Glutamatergic neuron (in vitro differentiated cells): ENCODE measurements at regions not wholly inside any gene's neighbourhood (a gene's known extent, or its start where the extent isn't known, plus 50 kb on each side); places are given as distances from the start of the nearest gene placed in this dataset.

Source experiments
- DNase-seq: peaks from one replicate; pipeline ENCODE4 v3.0.0; 2022
- H3K27ac Mint-ChIP-seq: one replicate; pipeline ENCODE4 v1.8.0; 2020; ENCODE audit warnings: mild to moderate bottlenecking, mixed read lengths, inconsistent platforms; ENCODE audit not compliant: unreplicated experiment
- H3K27me3 Mint-ChIP-seq: one replicate; pipeline ENCODE4 v1.8.0; 2020; ENCODE audit warnings: mild to moderate bottlenecking, moderate library complexity, mixed read lengths, inconsistent platforms; ENCODE audit not compliant: unreplicated experiment
- H3K36me3 Mint-ChIP-seq: one replicate; pipeline ENCODE4 v1.8.0; 2020; ENCODE audit warnings: mild to moderate bottlenecking, mixed read lengths, inconsistent platforms; ENCODE audit not compliant: unreplicated experiment
- H3K4me1 Mint-ChIP-seq: one replicate; pipeline ENCODE4 v1.8.0; 2020; ENCODE audit warnings: mild to moderate bottlenecking, low read depth, mixed read lengths, inconsistent platforms; ENCODE audit not compliant: unreplicated experiment
- H3K4me3 Mint-ChIP-seq: one replicate; pipeline ENCODE4 v1.8.0; 2020; ENCODE audit warnings: mild to moderate bottlenecking, mixed read lengths, inconsistent platforms; ENCODE audit not compliant: unreplicated experiment
- H3K9me3 Mint-ChIP-seq: one replicate; pipeline ENCODE4 v1.8.0; 2020; ENCODE audit warnings: mild to moderate bottlenecking, moderate library complexity, mixed read lengths, inconsistent platforms; ENCODE audit not compliant: unreplicated experiment
- CTCF ChIP-seq: fragments of 200-600 bp; sonication (generic); IDR thresholded peaks from one replicate; pipeline ENCODE4 v1.5.0; 2021; ENCODE audit not compliant: partially characterized antibody, unreplicated experiment

DNA sequence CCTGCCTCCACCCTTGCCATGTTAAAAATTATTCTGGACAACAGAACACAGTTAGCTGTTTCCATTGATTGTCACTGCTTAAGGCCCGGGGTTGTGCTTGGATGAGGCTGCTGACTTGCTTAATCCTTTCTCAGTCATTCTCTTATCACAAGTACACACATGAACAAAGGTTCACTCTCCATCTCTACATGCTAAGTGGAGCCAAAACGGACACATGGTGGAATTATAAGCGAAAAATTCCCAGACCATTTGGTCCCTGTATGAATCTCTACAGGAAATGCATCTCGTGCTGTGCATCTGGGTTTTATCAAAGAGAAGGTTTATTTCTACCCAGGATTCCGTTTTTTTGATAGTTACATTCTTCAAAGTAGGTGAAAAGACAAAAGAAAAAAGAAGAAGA, 177.5 kb upstream of the ETAA1 start:
- Mint-ChIP-seq H3K27ac (no peak overlapping the region), H3K4me3 (no peak overlapping the region), H3K9me3 (peaks cover 2% of the 10 kb centered on the region)

GRCh38 chr2:67221266-67221665, 175.9 kb upstream of the ETAA1 start:
- no peak for DNase-seq
- H3K4me3 Mint-ChIP-seq, result no peak overlapping the region
- H3K27me3 Mint-ChIP-seq, result no peaks in the 10 kb centered on the region
- no peak overlapping the region for H3K27ac Mint-ChIP-seq
- no peaks in the 10 kb centered on the region for H3K4me1 Mint-ChIP-seq
- no peak for TF ChIP-seq CTCF
- H3K36me3 Mint-ChIP-seq, result no peaks in the 10 kb centered on the region
- H3K9me3 Mint-ChIP-seq, result peaks cover 2% of the 10 kb centered on the region

More for the DNA sequence above, 177.5 kb upstream of the ETAA1 start:
- no peak for DNase-seq
- Mint-ChIP-seq H3K36me3 (no peaks in the 10 kb centered on the region), H3K27me3 (no peaks in the 10 kb centered on the region), H3K4me1 (no peaks in the 10 kb centered on the region)
- no peak for TF ChIP-seq CTCF

DNA sequence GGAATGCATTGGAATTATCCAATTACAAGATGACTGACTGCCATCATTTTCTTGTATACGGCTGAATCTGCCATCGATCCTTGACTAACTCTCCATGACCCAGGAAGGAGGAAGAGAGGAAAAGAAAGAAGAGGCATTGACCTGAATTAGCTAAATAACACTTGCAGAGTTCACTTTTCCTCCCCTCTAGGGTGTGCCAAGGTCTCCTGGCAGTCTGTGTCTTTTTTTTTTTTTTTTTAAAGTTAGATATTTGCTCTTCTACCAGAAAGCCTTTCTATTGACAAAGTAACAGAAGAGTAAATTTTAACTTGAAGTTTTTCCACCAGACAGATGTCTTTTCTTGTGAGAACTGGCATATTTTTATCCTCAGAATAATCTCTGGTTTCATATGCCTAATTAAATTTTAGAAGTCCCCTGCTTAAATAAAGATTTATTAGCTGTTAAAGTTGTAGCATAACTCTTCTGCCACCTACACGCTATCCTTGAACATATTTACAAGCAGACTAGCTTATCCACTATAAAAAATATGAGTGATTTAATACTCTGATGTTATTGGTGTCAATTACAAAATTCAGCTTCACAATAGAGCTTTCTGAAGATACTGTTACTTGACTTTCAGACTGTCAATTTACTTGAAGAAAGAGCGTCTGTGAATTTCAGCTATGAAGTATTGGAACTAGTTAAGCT, 171.7 kb upstream of the ETAA1 start:
- DNase-seq, result no peak
- Mint-ChIP-seq H3K36me3 (no peaks in the 10 kb centered on the region), H3K4me3 (no peak overlapping the region), H3K9me3 (no peaks in the 10 kb centered on the region), H3K27ac (no peak overlapping the region), H3K4me1 (no peaks in the 10 kb centered on the region), H3K27me3 (no peaks in the 10 kb centered on the region)
- TF ChIP-seq CTCF, result no peak

DNA sequence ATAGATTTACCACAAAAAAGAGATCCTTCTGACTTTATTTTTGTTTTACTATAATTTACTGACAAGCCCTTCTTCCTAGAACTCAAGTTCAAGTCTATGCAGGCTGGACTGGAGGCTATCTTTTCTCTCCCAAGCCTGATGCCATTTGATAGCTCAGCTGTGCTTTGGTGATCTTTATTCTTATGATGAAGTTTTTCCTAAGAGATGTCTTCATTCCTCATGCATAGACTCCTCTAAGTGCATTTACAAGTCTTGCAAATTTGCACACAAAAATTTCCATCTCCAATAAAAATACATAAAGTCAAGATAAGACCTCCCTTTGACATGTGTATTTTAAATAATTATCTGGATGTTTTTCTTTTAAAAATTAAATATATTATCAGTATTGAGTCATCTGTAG, 167.4 kb upstream of the ETAA1 start:
- no peak for TF ChIP-seq CTCF
- H3K27ac Mint-ChIP-seq, result no peak overlapping the region
- no peaks in the 10 kb centered on the region for H3K9me3 Mint-ChIP-seq
- H3K27me3 Mint-ChIP-seq, result no peaks in the 10 kb centered on the region
- no peaks in the 10 kb centered on the region for H3K4me1 Mint-ChIP-seq
- no peak for DNase-seq
- no peak overlapping the region for H3K4me3 Mint-ChIP-seq
- H3K36me3 Mint-ChIP-seq, result no peaks in the 10 kb centered on the region

DNA sequence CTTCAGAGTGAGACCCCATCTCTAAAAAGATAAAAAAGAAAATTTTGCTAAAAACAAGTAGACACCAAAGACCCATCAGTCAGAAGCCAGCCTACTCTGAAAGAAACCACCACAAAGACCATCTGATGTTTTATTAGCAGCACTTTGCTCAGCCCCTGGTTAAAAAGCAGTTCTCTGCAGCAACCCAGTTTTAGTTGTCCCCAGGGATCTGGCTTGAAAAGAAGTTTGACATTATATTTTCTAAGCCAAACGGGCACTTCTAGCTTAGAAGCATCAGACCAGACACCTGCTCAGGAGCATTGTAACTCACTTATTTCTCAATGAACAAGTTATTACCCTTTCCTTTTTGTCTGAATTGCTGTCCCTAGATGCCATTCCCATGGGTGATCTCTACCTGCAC, 164.2 kb upstream of the ETAA1 start:
- no peak for TF ChIP-seq CTCF

More for the DNA sequence above, 164.2 kb upstream of the ETAA1 start:
- no peaks in the 10 kb centered on the region for H3K9me3 Mint-ChIP-seq
- no peaks in the 10 kb centered on the region for H3K27me3 Mint-ChIP-seq
- no peaks in the 10 kb centered on the region for H3K4me1 Mint-ChIP-seq
- no peaks in the 10 kb centered on the region for H3K36me3 Mint-ChIP-seq
- DNase-seq, result no peak
- no peak overlapping the region for H3K4me3 Mint-ChIP-seq
- H3K27ac Mint-ChIP-seq, result no peak overlapping the region
